A673 (cell line): ENCODE measurements at regions not wholly inside any gene's neighbourhood (a gene's known extent, or its start where the extent isn't known, plus 50 kb on each side); places are given as distances from the start of the nearest gene placed in this dataset.

Experiments
- EZH2 ChIP-seq: fragments of 200-600 bp; sonication (generic); IDR thresholded peaks from 2 replicates; pipeline ENCODE4 v1.6.1; 2017; ENCODE audit warnings: borderline replicate concordance, low read depth, mild to moderate bottlenecking, mixed read lengths, antibody characterized with exemption, low read length; ENCODE audit not compliant: poor library complexity, severe bottlenecking
- TF ChIP-seq, protein P1 (sequence below): fragments of 300-800, 200-600 bp; sonication (generic); conservative IDR thresholded peaks from 2 replicates; pipeline ENCODE4 v1.5.1; 2017; ENCODE audit warnings: low read depth, mild to moderate bottlenecking, antibody characterized with exemption, low read length, moderate library complexity, mixed read lengths

DNA sequence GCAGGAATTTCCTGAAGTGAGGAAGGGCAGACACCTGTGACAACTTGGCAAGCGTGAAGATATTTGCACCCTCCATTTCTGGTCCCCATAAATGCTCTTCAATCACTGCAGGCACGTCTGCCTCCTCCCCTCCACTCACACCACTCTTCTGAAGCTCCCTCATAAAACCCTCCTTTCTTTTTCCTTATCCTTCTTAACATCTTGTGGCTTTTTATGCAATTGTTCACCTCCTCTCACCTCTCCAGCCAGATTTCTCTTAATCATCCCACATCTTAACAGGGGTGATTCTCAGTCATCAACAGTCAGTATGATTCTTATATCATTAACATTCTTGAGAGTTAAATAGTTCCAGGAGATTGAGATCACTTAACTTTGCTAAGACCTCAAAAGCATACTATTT, 277.4 kb downstream of the SPRY1 start:
- TF ChIP-seq, protein P1, sequence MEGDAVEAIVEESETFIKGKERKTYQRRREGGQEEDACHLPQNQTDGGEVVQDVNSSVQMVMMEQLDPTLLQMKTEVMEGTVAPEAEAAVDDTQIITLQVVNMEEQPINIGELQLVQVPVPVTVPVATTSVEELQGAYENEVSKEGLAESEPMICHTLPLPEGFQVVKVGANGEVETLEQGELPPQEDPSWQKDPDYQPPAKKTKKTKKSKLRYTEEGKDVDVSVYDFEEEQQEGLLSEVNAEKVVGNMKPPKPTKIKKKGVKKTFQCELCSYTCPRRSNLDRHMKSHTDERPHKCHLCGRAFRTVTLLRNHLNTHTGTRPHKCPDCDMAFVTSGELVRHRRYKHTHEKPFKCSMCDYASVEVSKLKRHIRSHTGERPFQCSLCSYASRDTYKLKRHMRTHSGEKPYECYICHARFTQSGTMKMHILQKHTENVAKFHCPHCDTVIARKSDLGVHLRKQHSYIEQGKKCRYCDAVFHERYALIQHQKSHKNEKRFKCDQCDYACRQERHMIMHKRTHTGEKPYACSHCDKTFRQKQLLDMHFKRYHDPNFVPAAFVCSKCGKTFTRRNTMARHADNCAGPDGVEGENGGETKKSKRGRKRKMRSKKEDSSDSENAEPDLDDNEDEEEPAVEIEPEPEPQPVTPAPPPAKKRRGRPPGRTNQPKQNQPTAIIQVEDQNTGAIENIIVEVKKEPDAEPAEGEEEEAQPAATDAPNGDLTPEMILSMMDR = no peak
- TF ChIP-seq EZH2 = no peak
